Pancreas (tissue), 10 donors: ENCODE measurements at regions not wholly inside any gene's neighbourhood (a gene's known extent, or its start where the extent isn't known, plus 50 kb on each side); places are given as distances from the start of the nearest gene placed in this dataset.

Experiments
- ATAC-seq, 4 donors: fragments of 200-7000 bp; cut with Tn5 transposase; one replicate each; pipeline versions ENCODE4 v1.8.0 to v1.9.1; 2020; ENCODE audit warnings: mild to moderate bottlenecking in 4 of 4, moderate library complexity in 4 of 4
- DNase-seq, 6 donors: peaks; one replicate each; pipeline ENCODE4 v3.0.0-alpha.2; 2020
- FAIRE-seq: peaks from 2 replicates; lab custom pipeline; 2012; peaks lifted over from hg19 to GRCh38; lab: Jason Lieb, UNC
- H3K27ac ChIP-seq, 4 donors: fragments of 200-600 bp; sonication (generic); 1 replicate in 3 of 4; 2 replicates in 1 of 4; pipeline versions ENCODE4 v1.5.0 to v1.8.0; 2020
- H3K27me3 ChIP-seq, 4 donors: fragments of 200-600 bp; one replicate each; pipeline ENCODE4 v1.8.0; 2021
- H3K36me3 ChIP-seq, 3 donors: fragments of 200-600 bp; sonication (generic) in 1 of 3; one replicate each; pipeline versions ENCODE4 v1.5.0 to v1.8.0; 2020 to 2021
- H3K4me1 ChIP-seq, 3 donors: fragments of 200-600 bp; one replicate each; pipeline ENCODE4 v1.8.0; 2021
- H3K4me3 ChIP-seq, 4 donors: fragments of 200-600 bp; sonication (generic) in 2 of 4; one replicate each; pipeline versions ENCODE4 v1.5.0 to v1.8.0; 2020 to 2021
- H3K9me3 ChIP-seq, 4 donors: fragments of 200-600 bp; one replicate each; pipeline ENCODE4 v1.8.0; 2021
- CTCF ChIP-seq, 4 donors: fragments of 200-600 bp; sonication (generic) in 3 of 4; IDR thresholded peaks; one replicate each; pipeline versions ENCODE4 v1.5.0 to v1.8.0; 2021; ENCODE audit warnings: antibody characterized with exemption in 4 of 4
- WGBS, 2 donors: extraction: QIAGEN DNeasy Blood & Tissue Kit; methylation state at CpG; one replicate each; pipeline ENCODE4 v1.1.7; 2013; 5-methylcytosine and 5-hydroxymethylcytosine counted together
- intact Hi-C, 3 donors: fragments of 100-400 bp; cut with DNase I; formaldehyde crosslinking; loops; one replicate each; pipeline versions ENCODE4 v1.11.1 to v1.14.2; 2022
- donor health status: healthy with polysubstance abuse.
- donor health status: DM: no; HTN: no; CAD: no; lungs with moderate emphysema.
- donor health status: DM: no; HTN: no; CAD: no.
- donor health status: control.
- donor health status: control.
- donor health status: Bipolar disorder and iron deficiency.
- donor health status: DM: yes; HTN: yes; CAD: no.
- donor health status: DM: no; HTN: no; CAD: no.
- donor health status: DM: no; HTN: no; CAD: no.
- donor health status: DM: yes; HTN: yes; CAD: no.

- Histone ChIP-seq H3K27me3 (no peaks in the 10 kb centered on the region), H3K4me3 (no peak overlapping the region), H3K36me3 (no peaks in the 10 kb centered on the region), H3K4me1 (no peaks in the 10 kb centered on the region), H3K27ac (no peak overlapping the region), H3K9me3 (no peaks in the 10 kb centered on the region)
- no peak for TF ChIP-seq CTCF (IDR thresholded peaks at IDR 0.05)
- intact Hi-C loops, result no loop called here
- FAIRE-seq (no peak), ATAC-seq (no peak), DNase-seq (no peak)
Measured at GRCh38 chr18:69326094-69326493, 74.6 kb upstream of the DOK6 start.

- H3K9me3 ChIP-seq, result no peaks in the 10 kb centered on the region
- H3K27ac ChIP-seq, result no peak overlapping the region
- DNase-seq, result peak in 1 of 6 donors; percentile 48
- WGBS, 2 donors, result 79 to 88% methylated on average over 13 of the region's 13 CpGs
- H3K27me3 ChIP-seq, result no peaks in the 10 kb centered on the region
- no peak for TF ChIP-seq CTCF (IDR thresholded peaks at IDR 0.05)
- ATAC-seq, result no peak
- H3K4me1 ChIP-seq, result no peaks in the 10 kb centered on the region
- FAIRE-seq, result no peak
- intact Hi-C loops, result no loop called here
- H3K4me3 ChIP-seq, result no peak overlapping the region
- H3K36me3 ChIP-seq, result no peaks in the 10 kb centered on the region
Measured at GRCh38 chr18:69328086-69328485, 72.6 kb upstream of the DOK6 start.

- no peaks in the 10 kb centered on the region for H3K4me1 ChIP-seq
- DNase-seq (no peak), FAIRE-seq (no peak), ATAC-seq (no peak)
- H3K9me3 ChIP-seq, result no peaks in the 10 kb centered on the region
- H3K4me3 ChIP-seq, result no peak overlapping the region
- 16 to 17% methylated on average over 4 of the region's 4 CpGs for WGBS, 2 donors
- intact Hi-C loops, result no loop called here
- TF ChIP-seq CTCF (IDR thresholded peaks at IDR 0.05), result no peak
- H3K36me3 ChIP-seq, result no peaks in the 10 kb centered on the region
- H3K27ac ChIP-seq, result no peak overlapping the region
- H3K27me3 ChIP-seq, result no peaks in the 10 kb centered on the region
Measured at GRCh38 chr18:69330385-69331005, 70.2 kb upstream of the DOK6 start.

- H3K4me1 ChIP-seq, result no peaks in the 10 kb centered on the region
- H3K27ac ChIP-seq, result no peak overlapping the region
- DNase-seq (no peak), FAIRE-seq (no peak), ATAC-seq (no peak)
- H3K4me3 ChIP-seq, result no peak overlapping the region
- no peaks in the 10 kb centered on the region for H3K27me3 ChIP-seq
- no peaks in the 10 kb centered on the region for H3K9me3 ChIP-seq
- no peaks in the 10 kb centered on the region for H3K36me3 ChIP-seq
- TF ChIP-seq CTCF (IDR thresholded peaks at IDR 0.05), result no peak
- intact Hi-C loops, result no loop called here
- WGBS, 2 donors, result 34 to 43% methylated on average over 7 of the region's 7 CpGs
Measured at GRCh38 chr18:69349912-69350597, 50.6 kb upstream of the DOK6 start.
